ENCODE measurements at regions not wholly inside any gene's neighbourhood (a gene's known extent, or its start where the extent isn't known, plus 50 kb on each side); places are given as distances from the start of the nearest gene placed in this dataset.

DNA sequence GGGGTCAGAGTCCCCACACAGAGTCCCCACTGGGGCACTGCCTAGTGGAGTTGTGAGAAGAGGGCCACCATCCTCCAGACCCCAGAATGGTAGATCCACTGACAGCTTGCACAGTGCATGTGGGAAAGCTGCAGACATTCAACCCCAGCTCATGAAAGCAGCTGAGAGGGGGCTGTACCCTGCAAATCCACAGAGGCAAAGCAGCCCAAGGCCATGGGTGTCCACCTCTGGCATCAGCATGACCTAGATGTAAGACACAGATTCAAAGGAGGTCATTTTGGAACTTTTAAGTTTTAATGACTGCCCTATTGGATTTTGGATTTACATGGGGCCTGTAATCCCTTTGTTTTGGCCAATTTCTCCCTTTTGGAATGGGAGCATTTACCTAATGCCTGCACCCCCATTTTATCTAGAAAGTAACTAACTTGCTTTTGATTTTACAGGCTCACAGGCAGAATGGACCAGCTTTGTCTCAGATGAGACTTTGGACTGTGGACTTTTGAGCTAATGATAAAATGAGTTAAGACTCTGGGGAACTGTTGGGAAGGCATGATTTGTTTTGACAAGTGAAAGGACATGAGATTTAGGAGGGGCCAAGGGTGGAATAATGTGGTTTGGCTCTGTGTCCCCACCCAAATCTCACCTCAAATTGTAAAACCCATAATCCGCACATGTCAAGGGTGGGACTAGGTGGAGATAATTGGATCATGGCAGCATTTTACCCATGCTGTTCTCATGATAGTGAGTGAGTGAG lies 56.3 kb upstream of the ITGA1 start:
- Histone ChIP-seq H3K27me3 (ENCODE audit: low read length) (no peaks in the 10 kb centered on the region), H3F3A (ENCODE audit: low read length, unreplicated experiment) (no peaks in the 10 kb centered on the region), H3K9ac (ENCODE audit: low read length) (no peak overlapping the region), H3K9me2 (replicated peaks; ENCODE audit: low read length) (no peaks in the 10 kb centered on the region), H3K79me2 (ENCODE audit: low read length) (no peaks in the 10 kb centered on the region), H3K4me2 (ENCODE audit: low read length) (no peak overlapping the region), H3K27ac (ENCODE audit: low read length) (no peak overlapping the region), H3K4me1 (ENCODE audit: insufficient read depth, low read length) (peaks cover 18% of the 10 kb centered on the region), H3K4me3 (ENCODE audit: low read length) (no peak overlapping the region), H3K36me3 (ENCODE audit: low read depth, low read length) (no peaks in the 10 kb centered on the region), H4K20me1 (ENCODE audit: low read length) (no peaks in the 10 kb centered on the region), H2AFZ (ENCODE audit: low read length) (no peak overlapping the region), H3K9me3 (ENCODE audit: low read length) (no peaks in the 10 kb centered on the region)
- ChIA-PET POLR2A (ENCODE audit: unreplicated experiment) (no interaction called here), CTCF (no interaction called here)
- TF ChIP-seq EZH2 (IDR thresholded peaks at IDR 0.05; ENCODE audit: low read length, unreplicated experiment) (no peak), EZH2phosphoT487 (IDR thresholded peaks at IDR 0.05; ENCODE audit: borderline replicate concordance, low read length) (no peak)
- TF ChIP-seq, protein P1, sequence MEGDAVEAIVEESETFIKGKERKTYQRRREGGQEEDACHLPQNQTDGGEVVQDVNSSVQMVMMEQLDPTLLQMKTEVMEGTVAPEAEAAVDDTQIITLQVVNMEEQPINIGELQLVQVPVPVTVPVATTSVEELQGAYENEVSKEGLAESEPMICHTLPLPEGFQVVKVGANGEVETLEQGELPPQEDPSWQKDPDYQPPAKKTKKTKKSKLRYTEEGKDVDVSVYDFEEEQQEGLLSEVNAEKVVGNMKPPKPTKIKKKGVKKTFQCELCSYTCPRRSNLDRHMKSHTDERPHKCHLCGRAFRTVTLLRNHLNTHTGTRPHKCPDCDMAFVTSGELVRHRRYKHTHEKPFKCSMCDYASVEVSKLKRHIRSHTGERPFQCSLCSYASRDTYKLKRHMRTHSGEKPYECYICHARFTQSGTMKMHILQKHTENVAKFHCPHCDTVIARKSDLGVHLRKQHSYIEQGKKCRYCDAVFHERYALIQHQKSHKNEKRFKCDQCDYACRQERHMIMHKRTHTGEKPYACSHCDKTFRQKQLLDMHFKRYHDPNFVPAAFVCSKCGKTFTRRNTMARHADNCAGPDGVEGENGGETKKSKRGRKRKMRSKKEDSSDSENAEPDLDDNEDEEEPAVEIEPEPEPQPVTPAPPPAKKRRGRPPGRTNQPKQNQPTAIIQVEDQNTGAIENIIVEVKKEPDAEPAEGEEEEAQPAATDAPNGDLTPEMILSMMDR (conservative IDR thresholded peaks at IDR 0.05; ENCODE audit: low read depth, low read length) = no peak
- ATAC-seq = no peak
- intact Hi-C loops (cut with micrococcal nuclease) = no loop called here
- BruUV-seq (replicated peaks) = no TSS peak
- no peak for DNase-seq

DNA sequence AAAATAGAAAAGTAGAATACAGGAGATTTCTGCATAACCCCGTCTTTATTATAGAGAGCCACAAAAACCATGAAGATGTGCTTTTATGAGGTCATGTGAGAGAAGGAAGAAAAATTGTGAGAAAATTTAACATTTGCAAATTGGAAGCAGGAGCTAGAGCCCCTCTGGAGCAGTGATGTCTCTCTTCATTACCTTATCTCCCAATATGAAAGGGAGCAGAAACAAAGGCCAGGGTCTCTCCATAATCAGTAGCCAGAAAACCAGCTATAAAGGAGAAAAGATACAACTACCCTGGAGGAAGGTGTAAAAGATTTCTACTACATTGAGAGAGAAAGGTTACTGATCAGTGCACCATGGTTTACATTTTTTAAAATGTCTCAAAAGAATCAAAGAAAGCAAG lies 53.2 kb upstream of the ITGA1 start:
- Histone ChIP-seq H3K9me3 (ENCODE audit: low read length) (no peaks in the 10 kb centered on the region), H3K4me1 (ENCODE audit: insufficient read depth, low read length) (no peaks in the 10 kb centered on the region), H2AFZ (ENCODE audit: low read length) (no peak overlapping the region), H3K27me3 (ENCODE audit: low read length) (no peaks in the 10 kb centered on the region), H3K4me2 (ENCODE audit: low read length) (no peak overlapping the region), H3K4me3 (ENCODE audit: low read length) (no peak overlapping the region), H3K9ac (ENCODE audit: low read length) (no peak overlapping the region), H3K27ac (ENCODE audit: low read length) (no peak overlapping the region), H3F3A (ENCODE audit: low read length, unreplicated experiment) (no peaks in the 10 kb centered on the region), H3K36me3 (ENCODE audit: low read depth, low read length) (no peaks in the 10 kb centered on the region), H3K9me2 (replicated peaks; ENCODE audit: low read length) (no peaks in the 10 kb centered on the region), H3K79me2 (ENCODE audit: low read length) (no peaks in the 10 kb centered on the region), H4K20me1 (ENCODE audit: low read length) (no peaks in the 10 kb centered on the region)
- ATAC-seq (no peak), DNase-seq (no peak)
- intact Hi-C loops (cut with micrococcal nuclease) = no loop called here
- no TSS peak for BruUV-seq (replicated peaks)
- TF ChIP-seq EZH2phosphoT487 (IDR thresholded peaks at IDR 0.05; ENCODE audit: borderline replicate concordance, low read length) = no peak
- TF ChIP-seq, protein P1 (conservative IDR thresholded peaks at IDR 0.05; ENCODE audit: low read depth, low read length) = no peak
- no peak for TF ChIP-seq EZH2 (IDR thresholded peaks at IDR 0.05; ENCODE audit: low read length, unreplicated experiment)
- ChIA-PET CTCF (no interaction called here), POLR2A (ENCODE audit: unreplicated experiment) (no interaction called here)

DNA sequence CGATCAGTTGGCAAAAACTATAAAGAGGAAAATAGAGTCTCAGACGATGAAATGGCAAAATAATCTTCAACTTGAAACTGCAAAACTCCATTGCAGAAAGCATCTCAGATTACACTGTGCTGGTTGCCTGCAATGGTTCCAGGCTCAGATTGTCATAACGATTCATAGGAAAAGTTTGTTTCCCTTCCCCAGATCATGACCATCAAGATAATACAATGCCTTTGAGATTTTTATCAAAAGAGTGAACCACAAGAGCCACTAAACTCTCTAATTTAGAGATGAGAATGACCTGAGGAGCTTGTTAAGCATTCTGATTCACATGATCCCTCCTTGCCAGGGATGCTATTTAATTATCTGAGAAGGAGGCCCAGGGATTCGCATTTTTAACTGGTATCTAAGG lies 52.6 kb upstream of the ITGA1 start:
- BruUV-seq (replicated peaks) = no TSS peak
- Histone ChIP-seq H3K9me3 (ENCODE audit: low read length) (no peaks in the 10 kb centered on the region), H3K4me3 (ENCODE audit: low read length) (no peak overlapping the region), H3K4me2 (ENCODE audit: low read length) (no peak overlapping the region), H4K20me1 (ENCODE audit: low read length) (no peaks in the 10 kb centered on the region), H3K36me3 (ENCODE audit: low read depth, low read length) (no peaks in the 10 kb centered on the region), H3K9me2 (replicated peaks; ENCODE audit: low read length) (no peaks in the 10 kb centered on the region), H3K4me1 (ENCODE audit: insufficient read depth, low read length) (no peaks in the 10 kb centered on the region), H3K79me2 (ENCODE audit: low read length) (no peaks in the 10 kb centered on the region), H2AFZ (ENCODE audit: low read length) (no peak overlapping the region), H3K9ac (ENCODE audit: low read length) (no peak overlapping the region), H3K27ac (ENCODE audit: low read length) (no peak overlapping the region), H3F3A (ENCODE audit: low read length, unreplicated experiment) (no peaks in the 10 kb centered on the region), H3K27me3 (ENCODE audit: low read length) (no peaks in the 10 kb centered on the region)
- TF ChIP-seq EZH2 (IDR thresholded peaks at IDR 0.05; ENCODE audit: low read length, unreplicated experiment) (no peak), EZH2phosphoT487 (IDR thresholded peaks at IDR 0.05; ENCODE audit: borderline replicate concordance, low read length) (no peak)
- TF ChIP-seq, protein P1 (conservative IDR thresholded peaks at IDR 0.05; ENCODE audit: low read depth, low read length) = no peak
- ChIA-PET POLR2A (ENCODE audit: unreplicated experiment) (no interaction called here), CTCF (no interaction called here)
- intact Hi-C loops (cut with micrococcal nuclease) = no loop called here
- DNase-seq = no peak
- no peak for ATAC-seq

Data from PC-3 (cell line).